CD4-positive, alpha-beta memory T cell (primary cell): ENCODE measurements at regions not wholly inside any gene's neighbourhood (a gene's known extent, or its start where the extent isn't known, plus 50 kb on each side); places are given as distances from the start of the nearest gene placed in this dataset.
A peak's percentile ranks its signal among the peaks of the same experiment; 100 is the strongest.
"Not testable (repeated sequence)": the region's sequence is repeated elsewhere in the genome, so short reads cannot be mapped to it uniquely, and the experiment has no call there.

Source experiments
- CTCF ChIA-PET: fragments of 350-600 bp; sonication (Branson Sonifier 250); formaldehyde crosslinking; loops from one replicate; lab custom pipeline; 2021; ENCODE audit warnings: inconsistent platforms; ENCODE audit not compliant: partially characterized antibody; lab: Charles Lee
- POLR2A ChIA-PET: fragments of 350-600 bp; sonication (Branson Sonifier 250); formaldehyde crosslinking; loops from one replicate; lab custom pipeline; 2021; ENCODE audit not compliant: partially characterized antibody; lab: Charles Lee
- DNase-seq, 5 donors: peaks; one replicate each; pipeline versions ENCODE4 v3.0.0 to v3.0.0-alpha.2; 2020 to 2022; ENCODE audit warnings: mixed read lengths in 1 of 5
- H3K27ac ChIP-seq: one replicate; pipeline ENCODE4 v1.7.0; 2013; ENCODE audit warnings: low read depth, low read length
- H3K27me3 ChIP-seq: 2 replicates; pipeline ENCODE4 v1.7.0; 2013; ENCODE audit warnings: mild to moderate bottlenecking, low read length, moderate library complexity; ENCODE audit not compliant: insufficient read depth
- H3K36me3 ChIP-seq: 2 replicates; pipeline ENCODE4 v1.7.0; 2013; ENCODE audit warnings: mild to moderate bottlenecking, low read length, moderate library complexity; ENCODE audit not compliant: insufficient read depth
- H3K4me1 ChIP-seq: 2 replicates; pipeline ENCODE4 v1.7.0; 2013; ENCODE audit warnings: mild to moderate bottlenecking, low read length, moderate library complexity; ENCODE audit not compliant: insufficient read depth
- H3K4me3 ChIP-seq, 2 donors: one replicate each; pipeline ENCODE4 v1.7.0; 2013; ENCODE audit warnings: low read length in 2 of 2, mild to moderate bottlenecking in 1 of 2
- H3K9me3 ChIP-seq, 2 donors: one replicate each; pipeline ENCODE4 v1.7.0; 2013; ENCODE audit warnings: low read length in 2 of 2, control low read depth in 1 of 2; ENCODE audit not compliant: control insufficient read depth in 1 of 2
- H3K27ac Mint-ChIP-seq, 7 donors: one replicate each; pipeline ENCODE4 v1.8.0; 2020 to 2021; ENCODE audit warnings: mixed read lengths in 7 of 7, mild to moderate bottlenecking in 6 of 7, inconsistent platforms in 3 of 7, moderate library complexity in 3 of 7
- H3K27me3 Mint-ChIP-seq, 2 donors: one replicate each; pipeline ENCODE4 v1.8.0; 2020 to 2021; ENCODE audit warnings: mixed read lengths in 2 of 2
- H3K36me3 Mint-ChIP-seq, 2 donors: one replicate each; pipeline ENCODE4 v1.8.0; 2020 to 2021; ENCODE audit warnings: mixed read lengths in 2 of 2, inconsistent platforms in 1 of 2, mild to moderate bottlenecking in 1 of 2
- H3K4me1 Mint-ChIP-seq, 4 donors: one replicate each; pipeline ENCODE4 v1.8.0; 2020 to 2021; ENCODE audit warnings: mixed read lengths in 4 of 4, mild to moderate bottlenecking in 1 of 4
- H3K4me3 Mint-ChIP-seq, 8 donors: one replicate each; pipeline ENCODE4 v1.8.0; 2020 to 2021; ENCODE audit warnings: mixed read lengths in 8 of 8, mild to moderate bottlenecking in 7 of 8, moderate library complexity in 6 of 8, inconsistent platforms in 3 of 8
- H3K9me3 Mint-ChIP-seq, 8 donors: one replicate each; pipeline ENCODE4 v1.8.0; 2020 to 2021; ENCODE audit warnings: mixed read lengths in 8 of 8, mild to moderate bottlenecking in 5 of 8, inconsistent platforms in 3 of 8, moderate library complexity in 1 of 8
- intact Hi-C: fragments of 100-400 bp; cut with micrococcal nuclease; formaldehyde crosslinking; loops from one replicate; pipeline ENCODE4 v1.15.1; 2023

DNA sequence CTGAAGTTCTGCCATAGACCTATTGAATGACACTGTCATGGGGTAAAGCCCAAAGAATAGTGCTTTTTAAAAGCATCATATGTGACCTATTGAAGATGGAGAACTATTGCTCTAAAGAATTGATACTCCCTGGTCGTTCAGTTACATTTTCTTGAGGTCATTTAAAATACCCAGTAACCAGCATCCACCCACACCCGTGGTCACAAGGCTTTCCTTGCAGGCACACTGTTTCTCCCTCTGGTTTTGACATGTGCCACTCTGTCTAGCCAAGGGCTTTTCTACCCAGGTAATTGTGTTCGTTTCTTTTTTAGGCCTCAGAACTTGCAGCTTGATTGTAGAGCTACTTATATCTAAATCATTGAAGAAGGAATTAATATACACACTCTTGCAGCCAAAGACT lies 68.3 kb upstream of the LYZL2 start:
- Histone ChIP-seq H3K4me1 (peaks cover 75% of the 10 kb centered on the region), H3K9me3 (no peaks in the 10 kb centered on the region), H3K27ac (no peak overlapping the region), H3K4me3 (no peak overlapping the region), H3K36me3 (no peaks in the 10 kb centered on the region), H3K27me3 (no peaks in the 10 kb centered on the region)
- Mint-ChIP-seq H3K27me3 (no peaks in the 10 kb centered on the region), H3K4me1 (peaks cover 47 to 79% (median 64%) of the 10 kb centered on the region in 4 donors), H3K9me3 (no peaks in the 10 kb centered on the region), H3K36me3 (no peaks in the 10 kb centered on the region), H3K4me3 (peak overlapping the region in 7 of 8 donors; percentile 2 to 81 (median 43)), H3K27ac (peak overlapping the region in 6 of 7 donors; percentile 47 to 92 (median 76))
- ChIA-PET POLR2A (no interaction called here), CTCF (interaction anchor here (0.9 to 15.1 kb wide), 3 partner anchors 9 to 18 kb away, joined by 4 to 279 read pairs (median 14); no protein-coding TSS in a partner anchor)
- DNase-seq: no peak
- intact Hi-C loops: no loop called here

DNA sequence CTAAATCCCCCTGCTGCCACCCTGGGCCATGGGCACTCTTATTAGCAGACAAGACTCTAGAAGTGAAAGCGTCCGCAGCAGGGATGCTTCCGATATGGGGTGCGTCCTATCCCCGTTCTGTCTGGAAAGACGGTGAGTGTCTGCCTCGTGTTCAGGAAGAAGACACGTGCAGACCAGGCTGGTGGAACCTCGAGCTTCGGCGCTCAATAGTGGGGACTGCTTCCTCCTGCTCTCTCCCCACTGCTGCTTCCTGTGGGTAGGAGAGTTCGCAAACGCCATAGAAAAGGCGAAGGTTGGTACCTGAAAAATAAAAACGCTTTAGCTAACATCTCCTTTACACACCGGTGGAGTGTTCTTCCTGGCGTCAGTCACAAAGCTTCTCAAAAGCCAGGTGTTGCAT lies 67.7 kb upstream of the LYZL2 start:
- DNase-seq, H3K27me3 ChIP-seq, H3K9me3 ChIP-seq, H3K27ac ChIP-seq, H3K36me3 Mint-ChIP-seq, H3K9me3 Mint-ChIP-seq, intact Hi-C loops, H3K4me3 ChIP-seq, H3K36me3 ChIP-seq, H3K27me3 Mint-ChIP-seq: not testable (repeated sequence)
- POLR2A ChIA-PET: interaction anchor here (3.1 kb wide), 1 partner anchor 8 kb away, joined by 18 read pairs; no protein-coding TSS in a partner anchor
- H3K4me1 ChIP-seq: peaks cover 69% of the 10 kb centered on the region
- Mint-ChIP-seq H3K4me3 (peak overlapping the region; percentile 8 to 81 (median 65)), H3K27ac (peak overlapping the region; percentile 47 to 92 (median 82)), H3K4me1 (peaks cover 41 to 73% (median 58%) of the 10 kb centered on the region in 4 donors)
- CTCF ChIA-PET: interaction anchor here (2.1 to 15.1 kb wide), 2 partner anchors 9 to 19 kb away, joined by 14 to 279 read pairs; no protein-coding TSS in a partner anchor

DNA sequence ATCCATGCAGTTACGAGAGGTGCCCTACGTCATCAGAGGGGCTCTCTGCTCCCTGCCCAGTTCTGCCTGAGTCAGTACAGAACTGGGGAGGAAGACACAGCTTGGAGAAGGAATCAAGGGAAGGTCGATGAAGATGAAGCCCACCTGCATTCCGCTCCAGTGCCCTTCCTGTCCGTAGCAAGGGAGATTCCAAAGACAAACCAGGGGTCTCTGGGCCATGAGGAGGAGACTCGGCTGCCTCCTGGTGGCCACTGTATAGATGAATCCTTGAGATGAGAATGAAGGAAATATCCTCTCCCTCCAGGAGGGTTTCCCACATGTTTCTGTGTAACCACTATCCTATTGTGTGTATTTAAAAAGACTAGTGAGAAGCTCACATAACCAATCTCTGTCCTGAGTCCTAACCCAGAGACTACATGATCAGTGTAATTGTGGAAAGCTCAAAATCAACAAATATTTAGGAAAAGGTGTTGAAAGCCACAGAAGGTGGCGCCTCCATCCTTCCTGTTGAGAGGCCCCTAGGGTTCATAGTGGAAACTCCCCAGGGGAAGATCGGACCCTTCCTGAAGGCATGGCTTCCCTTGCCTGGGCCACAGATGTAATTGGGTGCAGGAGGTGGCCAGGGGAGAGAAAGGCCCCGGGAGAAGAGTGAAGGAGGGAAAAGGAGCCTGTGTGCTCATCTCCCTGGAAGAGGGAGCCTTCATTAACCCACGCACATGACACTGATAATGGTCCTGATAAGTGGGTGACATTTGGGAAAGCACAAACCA lies 67.0 kb upstream of the LYZL2 start:
- Mint-ChIP-seq H3K27ac (peak overlapping the region; percentile 19 to 92 (median 86)), H3K4me3 (peak overlapping the region in 7 of 8 donors; percentile 9 to 90 (median 77)), H3K4me1 (peaks cover 39 to 68% (median 54%) of the 10 kb centered on the region in 4 donors)
- H3K27me3 ChIP-seq, H3K27me3 Mint-ChIP-seq, H3K9me3 ChIP-seq, H3K36me3 ChIP-seq, H3K27ac ChIP-seq, H3K36me3 Mint-ChIP-seq, H3K4me3 ChIP-seq, DNase-seq, H3K9me3 Mint-ChIP-seq: not testable (repeated sequence)
- H3K4me1 ChIP-seq: peaks cover 63% of the 10 kb centered on the region
- ChIA-PET POLR2A (interaction anchor here (3.1 kb wide), 1 partner anchor 9 kb away, joined by 18 read pairs; no protein-coding TSS in a partner anchor), CTCF (interaction anchor here (1.2 to 15.1 kb wide), 6 partner anchors 8 to 26 kb away, joined by 3 to 279 read pairs (median 9); no protein-coding TSS in a partner anchor)
- intact Hi-C loops: loop anchor here (1.0 kb wide), 1 partner anchor 9 kb away; no protein-coding TSS in a partner anchor

DNA sequence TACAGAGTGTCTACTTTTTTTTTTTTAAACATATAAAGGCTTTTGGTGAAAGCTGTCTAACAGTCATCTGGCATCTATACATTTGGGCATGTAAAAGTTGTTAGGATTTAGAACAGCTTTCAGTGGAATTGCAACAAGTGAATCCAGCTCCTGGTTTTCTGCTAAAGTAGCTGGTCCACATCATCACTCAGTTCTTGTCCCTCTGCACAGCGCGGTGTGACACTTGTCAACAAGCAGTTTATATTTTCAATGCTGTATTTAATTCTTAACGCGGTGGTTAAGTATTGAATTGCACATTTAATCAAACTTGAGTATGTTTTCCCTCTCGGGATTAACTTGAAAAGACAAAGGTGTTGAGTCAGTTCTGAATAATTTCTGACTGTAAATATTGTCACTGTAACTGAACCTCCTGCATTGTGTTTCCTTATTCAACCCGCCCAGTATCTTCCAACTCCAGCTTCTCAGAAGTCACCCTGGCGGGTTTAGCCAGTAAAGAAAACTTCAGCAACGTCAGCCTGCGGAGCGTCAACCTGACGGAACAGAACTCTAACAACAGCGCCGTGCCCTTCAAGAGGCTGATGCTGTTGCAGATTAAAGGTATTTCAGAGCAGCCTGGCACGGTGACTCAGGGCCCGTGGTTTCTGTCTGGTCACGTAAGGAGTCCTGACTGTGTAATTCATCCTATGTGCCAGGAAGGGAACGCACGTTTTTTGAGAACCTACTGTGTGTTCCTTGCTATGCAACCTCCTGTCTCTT lies 66.1 kb upstream of the LYZL2 start:
- not testable (repeated sequence) for H3K9me3 Mint-ChIP-seq, H3K27ac ChIP-seq, H3K27me3 ChIP-seq, H3K36me3 Mint-ChIP-seq, H3K27me3 Mint-ChIP-seq, H3K9me3 ChIP-seq, H3K36me3 ChIP-seq
- peak; percentile 50 to 80 (median 52) for DNase-seq
- peaks cover 34 to 59% (median 47%) of the 10 kb centered on the region in 4 donors for H3K4me1 Mint-ChIP-seq
- ChIA-PET CTCF (interaction anchor here (1.1 to 15.1 kb wide), 6 partner anchors 9 to 1234 kb away, joined by 3 to 279 read pairs (median 6); no protein-coding TSS in a partner anchor), POLR2A (interaction anchor here (3.1 kb wide), 1 partner anchor 10 kb away, joined by 18 read pairs; no protein-coding TSS in a partner anchor)
- intact Hi-C loops: loop anchor here (1.0 kb wide), 1 partner anchor 10 kb away; no protein-coding TSS in a partner anchor
- peaks cover 54% of the 10 kb centered on the region for H3K4me1 ChIP-seq
- H3K27ac Mint-ChIP-seq: peak overlapping the region; percentile 70 to 93 (median 87)
- peak overlapping the region in 1 of 2 donors; percentile 24 for H3K4me3 ChIP-seq
- H3K4me3 Mint-ChIP-seq: peak overlapping the region; percentile 59 to 90 (median 78)

DNA sequence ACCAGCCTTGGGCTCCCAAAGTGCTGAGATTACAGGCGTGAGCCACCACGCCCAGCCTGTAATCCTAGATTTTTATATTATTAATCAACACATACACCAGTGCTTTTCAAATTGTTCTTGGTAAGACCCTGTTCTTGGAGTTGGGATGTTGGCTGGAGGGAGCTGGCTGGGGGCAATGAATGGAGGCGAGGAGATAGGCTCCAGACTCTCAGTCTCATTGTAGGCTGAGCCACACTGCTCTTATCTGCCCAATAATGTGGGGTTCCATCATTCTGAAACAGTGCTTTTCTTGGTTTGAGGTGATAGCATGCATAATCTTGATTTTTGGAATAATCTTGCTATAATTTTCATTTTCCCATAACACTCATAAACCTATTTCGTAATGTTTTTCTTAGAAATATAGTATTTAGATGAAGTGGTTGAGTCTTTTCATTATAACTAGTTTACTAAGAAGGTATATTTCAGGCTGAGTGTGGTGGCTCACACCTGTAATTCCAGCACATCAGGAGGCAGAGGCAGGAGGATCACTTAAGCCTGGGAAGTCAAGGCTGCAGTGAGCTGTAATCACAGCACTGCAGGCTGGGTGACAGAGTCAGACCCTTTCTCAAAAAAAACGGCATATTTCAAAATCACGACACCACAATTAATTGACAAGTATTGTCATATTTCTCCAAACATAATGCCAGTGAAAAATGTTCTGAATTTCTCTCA lies 65.1 kb upstream of the LYZL2 start:
- Histone ChIP-seq H3K36me3 (no peaks in the 10 kb centered on the region), H3K27me3 (no peaks in the 10 kb centered on the region), H3K4me3 (no peak overlapping the region), H3K4me1 (peaks cover 44% of the 10 kb centered on the region), H3K9me3 (no peaks in the 10 kb centered on the region), H3K27ac (no peak overlapping the region)
- Mint-ChIP-seq H3K27me3 (no peaks in the 10 kb centered on the region), H3K36me3 (no peaks in the 10 kb centered on the region), H3K4me3 (no peak overlapping the region), H3K4me1 (peaks cover 30 to 50% (median 38%) of the 10 kb centered on the region in 4 donors), H3K27ac (peak overlapping the region in 3 of 7 donors; percentile 46 to 86 (median 86)), H3K9me3 (no peaks in the 10 kb centered on the region)
- DNase-seq: no peak
- CTCF ChIA-PET: interaction anchor here (1.1 to 15.1 kb wide), 6 partner anchors 8 to 1235 kb away, joined by 4 to 279 read pairs (median 6); no protein-coding TSS in a partner anchor
- intact Hi-C loops: no loop called here
- POLR2A ChIA-PET: interaction anchor here (3.1 kb wide), 1 partner anchor 11 kb away, joined by 18 read pairs; no protein-coding TSS in a partner anchor

DNA sequence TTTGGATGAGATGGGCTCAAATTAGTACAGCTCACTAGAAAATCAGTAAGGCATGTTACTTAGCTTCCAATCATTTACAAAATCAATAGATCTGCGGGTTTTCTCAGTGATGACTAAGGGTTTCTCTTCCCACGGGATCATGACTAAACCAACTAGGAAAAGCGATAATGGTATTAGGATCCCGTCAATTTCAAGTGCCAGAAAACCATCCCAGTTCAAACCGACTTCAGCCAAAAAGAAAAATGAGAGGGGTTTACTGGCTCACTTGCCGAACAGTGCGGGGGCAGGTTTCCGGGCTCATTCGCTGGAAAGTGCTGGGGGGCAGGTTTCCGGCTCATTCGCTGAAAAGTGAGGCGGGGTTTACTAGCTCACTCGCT lies 62.1 kb upstream of the LYZL2 start:
- Mint-ChIP-seq H3K27me3 (peaks cover 2 to 5% of the 10 kb centered on the region in 2 donors), H3K36me3 (no peaks in the 10 kb centered on the region), H3K27ac (no peak overlapping the region), H3K4me1 (peaks cover 10 to 22% (median 15%) of the 10 kb centered on the region in 4 donors), H3K9me3 (no peaks in the 10 kb centered on the region), H3K4me3 (no peak overlapping the region)
- no peak for DNase-seq
- ChIA-PET POLR2A (no interaction called here), CTCF (interaction anchor here (8.8 to 15.1 kb wide), 2 partner anchors 12 to 25 kb away, joined by 67 to 279 read pairs; no protein-coding TSS in a partner anchor)
- no peaks in the 10 kb centered on the region for H3K9me3 ChIP-seq
- intact Hi-C loops: no loop called here
- H3K4me1 ChIP-seq: peaks cover 18% of the 10 kb centered on the region
- no peaks in the 10 kb centered on the region for H3K27me3 ChIP-seq
- H3K36me3 ChIP-seq: no peaks in the 10 kb centered on the region
- no peak overlapping the region for H3K4me3 ChIP-seq
- H3K27ac ChIP-seq: no peak overlapping the region
